PC-9 (cell line): ENCODE measurements at regions not wholly inside any gene's neighbourhood (a gene's known extent, or its start where the extent isn't known, plus 50 kb on each side); places are given as distances from the start of the nearest gene placed in this dataset.
"Not testable (repeated sequence)": the region's sequence is repeated elsewhere in the genome, so short reads cannot be mapped to it uniquely, and the experiment has no call there.

Experiments used
- EZH2 ChIP-seq: fragments of 200-600 bp; sonication (generic); IDR thresholded peaks from 2 replicates; pipeline ENCODE4 v1.8.0; 2017; ENCODE audit warnings: antibody characterized with exemption, low read depth
- TF ChIP-seq, protein P1 (sequence below): fragments of 200-600 bp; sonication (generic); conservative IDR thresholded peaks from 2 replicates; pipeline ENCODE4 v1.6.1; 2017; ENCODE audit warnings: mixed run types, antibody characterized with exemption, mild to moderate bottlenecking, moderate library complexity

DNA sequence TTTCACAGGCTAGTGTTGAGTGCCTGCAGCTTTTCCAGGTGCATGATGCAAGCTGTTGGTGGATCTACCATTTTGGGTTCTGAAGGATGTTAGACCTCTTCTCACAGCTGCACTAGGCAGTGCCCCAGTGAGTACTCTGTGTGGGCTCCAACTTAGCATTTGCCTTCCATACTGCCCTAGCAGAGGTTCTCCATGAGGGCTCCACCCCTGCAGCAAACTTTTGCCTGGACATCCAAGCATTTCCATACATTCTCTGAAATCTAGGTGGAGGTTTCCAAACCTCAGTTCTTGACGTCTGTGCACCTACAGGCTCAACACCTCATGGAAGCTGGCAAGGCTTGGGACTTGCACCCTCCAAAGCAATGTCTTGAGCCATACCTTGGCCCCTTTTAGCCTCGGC is 1205.4 kb upstream of the SPRY2 start:
- TF ChIP-seq, protein P1, sequence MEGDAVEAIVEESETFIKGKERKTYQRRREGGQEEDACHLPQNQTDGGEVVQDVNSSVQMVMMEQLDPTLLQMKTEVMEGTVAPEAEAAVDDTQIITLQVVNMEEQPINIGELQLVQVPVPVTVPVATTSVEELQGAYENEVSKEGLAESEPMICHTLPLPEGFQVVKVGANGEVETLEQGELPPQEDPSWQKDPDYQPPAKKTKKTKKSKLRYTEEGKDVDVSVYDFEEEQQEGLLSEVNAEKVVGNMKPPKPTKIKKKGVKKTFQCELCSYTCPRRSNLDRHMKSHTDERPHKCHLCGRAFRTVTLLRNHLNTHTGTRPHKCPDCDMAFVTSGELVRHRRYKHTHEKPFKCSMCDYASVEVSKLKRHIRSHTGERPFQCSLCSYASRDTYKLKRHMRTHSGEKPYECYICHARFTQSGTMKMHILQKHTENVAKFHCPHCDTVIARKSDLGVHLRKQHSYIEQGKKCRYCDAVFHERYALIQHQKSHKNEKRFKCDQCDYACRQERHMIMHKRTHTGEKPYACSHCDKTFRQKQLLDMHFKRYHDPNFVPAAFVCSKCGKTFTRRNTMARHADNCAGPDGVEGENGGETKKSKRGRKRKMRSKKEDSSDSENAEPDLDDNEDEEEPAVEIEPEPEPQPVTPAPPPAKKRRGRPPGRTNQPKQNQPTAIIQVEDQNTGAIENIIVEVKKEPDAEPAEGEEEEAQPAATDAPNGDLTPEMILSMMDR: not testable (repeated sequence)
- TF ChIP-seq EZH2: not testable (repeated sequence)
